ENCODE measurements at regions not wholly inside any gene's neighbourhood (a gene's known extent, or its start where the extent isn't known, plus 50 kb on each side); places are given as distances from the start of the nearest gene placed in this dataset.

DNA sequence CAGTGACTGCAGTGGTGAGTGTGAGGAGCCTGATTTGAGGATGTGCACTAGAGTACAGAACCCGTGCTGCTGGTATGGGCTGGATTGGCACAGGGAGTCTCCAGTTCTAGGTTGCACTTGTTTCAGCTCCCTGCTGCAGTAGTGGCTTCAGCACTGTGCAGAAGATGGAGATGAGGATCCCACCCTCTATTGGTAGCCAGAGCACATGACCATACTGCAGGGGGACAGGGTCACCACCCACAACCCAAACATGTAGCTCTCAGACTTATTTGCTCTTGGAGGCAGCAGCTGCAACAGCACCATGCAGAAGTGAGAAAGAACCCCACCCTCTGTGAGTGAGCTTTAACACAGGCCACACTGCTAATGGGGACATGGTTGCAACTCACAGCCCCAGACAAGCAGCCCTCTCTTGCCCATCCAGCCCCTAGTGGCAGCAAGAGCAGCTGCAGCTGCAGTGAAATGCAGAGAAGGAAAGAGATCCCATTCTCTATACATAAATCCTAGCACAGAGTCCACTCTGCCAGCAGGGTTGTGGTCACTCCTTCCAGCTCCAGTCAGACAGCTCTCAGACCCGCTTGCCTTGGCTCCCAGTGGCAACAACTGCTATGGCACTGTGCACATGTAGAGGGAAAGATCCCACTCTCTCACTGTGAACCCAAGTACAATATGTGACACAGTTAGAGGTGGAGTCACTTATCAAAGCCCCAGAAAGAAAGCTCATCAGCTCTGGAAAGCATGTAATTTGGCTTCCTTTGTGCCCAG lies 51.4 kb upstream of the SCIN start:
- DNase-seq (ENCODE audit: low spot score), result no peak

DNA sequence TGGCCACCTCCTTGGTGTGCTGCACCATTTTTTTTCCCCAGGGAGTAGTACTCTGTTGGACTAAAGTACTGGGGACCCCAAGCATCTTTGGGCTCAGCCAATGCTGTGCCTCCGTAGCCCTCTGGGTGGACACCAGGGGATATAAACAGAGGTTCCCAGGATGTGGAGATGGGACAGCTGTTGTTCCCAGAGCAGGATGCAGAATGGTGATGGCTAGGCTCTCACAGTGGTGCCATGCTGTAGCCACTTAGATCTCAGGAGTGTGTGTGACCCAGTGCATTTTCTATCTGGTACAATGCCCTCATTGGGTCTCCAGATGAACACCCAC lies 50.9 kb upstream of the SCIN start:
- no peak for DNase-seq (ENCODE audit: low spot score)

Data from kidney capillary endothelial cell (primary cell).